Gastrocnemius medialis (tissue), 4 donors: ENCODE measurements at regions not wholly inside any gene's neighbourhood (a gene's known extent, or its start where the extent isn't known, plus 50 kb on each side); places are given as distances from the start of the nearest gene placed in this dataset.

ENCODE experiments used
- POLR2A ChIP-seq, 2 donors: fragments of 450-650 bp; IDR thresholded peaks; one replicate each; pipeline ENCODE4 v1.6.1; 2017; ENCODE audit warnings: antibody characterized with exemption in 2 of 2, mild to moderate bottlenecking in 2 of 2, moderate library complexity in 2 of 2
- TF ChIP-seq, protein P1 (sequence below), 5 experiments: fragments of 450-650 bp in 3 of 5; fragments of 200-600 bp in 2 of 5; sonication (generic) in 2 of 5; IDR thresholded peaks in 4 of 5; conservative IDR thresholded peaks in 1 of 5; 1 replicate in 4 of 5; 2 replicates in 1 of 5; pipeline ENCODE4 v1.5.1; 2016 to 2019; ENCODE audit warnings: antibody characterized with exemption in 5 of 5, mild to moderate bottlenecking in 3 of 5, moderate library complexity in 3 of 5

DNA sequence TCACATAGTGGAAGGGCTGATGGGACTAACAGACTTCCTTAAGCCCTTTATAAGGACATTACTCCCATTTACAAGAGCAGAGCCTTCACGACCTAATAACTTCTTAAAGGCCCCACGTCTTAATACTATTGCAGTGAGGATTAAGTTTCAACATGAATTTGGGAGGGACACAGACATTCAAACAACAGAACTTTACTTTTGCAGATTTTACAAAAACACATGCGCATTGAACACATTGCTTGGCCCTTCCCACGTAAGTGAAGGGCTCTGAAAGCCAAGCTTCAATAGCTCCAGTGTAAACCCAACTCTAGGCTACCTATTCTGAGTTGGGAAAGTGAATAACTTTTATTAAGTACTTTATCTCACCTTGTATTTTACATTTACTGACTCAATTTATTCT, 53.8 kb upstream of the DNAH5 start:
- TF ChIP-seq, protein P1, sequence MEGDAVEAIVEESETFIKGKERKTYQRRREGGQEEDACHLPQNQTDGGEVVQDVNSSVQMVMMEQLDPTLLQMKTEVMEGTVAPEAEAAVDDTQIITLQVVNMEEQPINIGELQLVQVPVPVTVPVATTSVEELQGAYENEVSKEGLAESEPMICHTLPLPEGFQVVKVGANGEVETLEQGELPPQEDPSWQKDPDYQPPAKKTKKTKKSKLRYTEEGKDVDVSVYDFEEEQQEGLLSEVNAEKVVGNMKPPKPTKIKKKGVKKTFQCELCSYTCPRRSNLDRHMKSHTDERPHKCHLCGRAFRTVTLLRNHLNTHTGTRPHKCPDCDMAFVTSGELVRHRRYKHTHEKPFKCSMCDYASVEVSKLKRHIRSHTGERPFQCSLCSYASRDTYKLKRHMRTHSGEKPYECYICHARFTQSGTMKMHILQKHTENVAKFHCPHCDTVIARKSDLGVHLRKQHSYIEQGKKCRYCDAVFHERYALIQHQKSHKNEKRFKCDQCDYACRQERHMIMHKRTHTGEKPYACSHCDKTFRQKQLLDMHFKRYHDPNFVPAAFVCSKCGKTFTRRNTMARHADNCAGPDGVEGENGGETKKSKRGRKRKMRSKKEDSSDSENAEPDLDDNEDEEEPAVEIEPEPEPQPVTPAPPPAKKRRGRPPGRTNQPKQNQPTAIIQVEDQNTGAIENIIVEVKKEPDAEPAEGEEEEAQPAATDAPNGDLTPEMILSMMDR (IDR thresholded peaks at IDR 0.05 in 4 of 5, conservative IDR thresholded peaks at IDR 0.05 in 1 of 5) = no peak
- no peak for TF ChIP-seq POLR2A (IDR thresholded peaks at IDR 0.05)
